Omental fat pad (tissue), 3 donors: ENCODE measurements at regions not wholly inside any gene's neighbourhood (a gene's known extent, or its start where the extent isn't known, plus 50 kb on each side); places are given as distances from the start of the nearest gene placed in this dataset.

Experiments
- ATAC-seq: fragments of 150-250 bp; one replicate; pipeline ENCODE4 v1.9.1; 2016; ENCODE audit warnings: mild to moderate bottlenecking, moderate library complexity; ENCODE audit not compliant: low FRiP score
- DNase-seq: peaks from one replicate; pipeline ENCODE4 v3.0.0-alpha.2; 2019; ENCODE audit warnings: low spot score
- TF ChIP-seq, protein P1 (sequence below), 3 donors: fragments of 450-650 bp; IDR thresholded peaks; one replicate each; pipeline ENCODE4 v1.5.1; 2016 to 2017; ENCODE audit warnings: antibody characterized with exemption in 3 of 3, mild to moderate bottlenecking in 3 of 3, moderate library complexity in 2 of 3

DNA sequence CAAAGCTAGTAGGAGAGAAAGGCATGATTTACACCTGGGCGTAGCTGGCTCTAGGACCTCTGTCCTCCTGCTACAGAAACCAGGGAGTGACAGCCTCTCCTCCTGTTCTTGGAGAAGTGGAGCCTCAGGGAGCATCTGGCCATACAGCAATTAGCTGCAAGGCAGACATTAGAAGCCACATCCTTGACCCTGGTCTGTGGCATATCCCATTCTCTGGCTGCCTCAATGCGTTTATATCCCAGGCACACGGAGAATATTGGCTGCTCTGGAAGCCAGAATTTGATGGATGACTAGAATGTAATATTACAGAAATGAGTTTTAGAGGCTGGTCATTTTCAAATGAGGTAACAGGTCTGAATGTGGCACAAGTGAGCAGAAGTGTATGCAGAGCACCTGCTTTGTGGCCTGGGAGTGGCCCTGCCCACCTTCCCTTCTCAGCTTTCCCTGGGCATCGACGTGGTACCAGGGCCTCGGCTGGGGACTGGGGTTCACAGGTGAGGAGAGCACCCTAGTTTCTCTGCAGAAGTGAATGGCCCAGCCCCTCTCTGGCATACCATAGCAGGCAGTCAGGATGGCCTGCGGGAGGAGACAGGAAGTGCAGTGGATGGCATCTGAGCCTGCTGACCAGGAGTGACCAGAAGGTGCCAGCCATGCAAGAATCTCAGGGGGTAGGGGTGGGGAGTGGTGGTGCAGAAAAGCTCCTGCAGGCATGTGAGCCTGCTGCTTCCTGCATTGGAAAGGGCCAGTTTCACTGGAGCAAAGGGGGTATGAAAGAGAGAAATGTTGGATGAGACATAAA, 367.2 kb upstream of the ZNF32 start:
- ATAC-seq, result no peak
- TF ChIP-seq, protein P1, sequence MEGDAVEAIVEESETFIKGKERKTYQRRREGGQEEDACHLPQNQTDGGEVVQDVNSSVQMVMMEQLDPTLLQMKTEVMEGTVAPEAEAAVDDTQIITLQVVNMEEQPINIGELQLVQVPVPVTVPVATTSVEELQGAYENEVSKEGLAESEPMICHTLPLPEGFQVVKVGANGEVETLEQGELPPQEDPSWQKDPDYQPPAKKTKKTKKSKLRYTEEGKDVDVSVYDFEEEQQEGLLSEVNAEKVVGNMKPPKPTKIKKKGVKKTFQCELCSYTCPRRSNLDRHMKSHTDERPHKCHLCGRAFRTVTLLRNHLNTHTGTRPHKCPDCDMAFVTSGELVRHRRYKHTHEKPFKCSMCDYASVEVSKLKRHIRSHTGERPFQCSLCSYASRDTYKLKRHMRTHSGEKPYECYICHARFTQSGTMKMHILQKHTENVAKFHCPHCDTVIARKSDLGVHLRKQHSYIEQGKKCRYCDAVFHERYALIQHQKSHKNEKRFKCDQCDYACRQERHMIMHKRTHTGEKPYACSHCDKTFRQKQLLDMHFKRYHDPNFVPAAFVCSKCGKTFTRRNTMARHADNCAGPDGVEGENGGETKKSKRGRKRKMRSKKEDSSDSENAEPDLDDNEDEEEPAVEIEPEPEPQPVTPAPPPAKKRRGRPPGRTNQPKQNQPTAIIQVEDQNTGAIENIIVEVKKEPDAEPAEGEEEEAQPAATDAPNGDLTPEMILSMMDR (IDR thresholded peaks at IDR 0.05), result no peak
- DNase-seq, result no peak

DNA sequence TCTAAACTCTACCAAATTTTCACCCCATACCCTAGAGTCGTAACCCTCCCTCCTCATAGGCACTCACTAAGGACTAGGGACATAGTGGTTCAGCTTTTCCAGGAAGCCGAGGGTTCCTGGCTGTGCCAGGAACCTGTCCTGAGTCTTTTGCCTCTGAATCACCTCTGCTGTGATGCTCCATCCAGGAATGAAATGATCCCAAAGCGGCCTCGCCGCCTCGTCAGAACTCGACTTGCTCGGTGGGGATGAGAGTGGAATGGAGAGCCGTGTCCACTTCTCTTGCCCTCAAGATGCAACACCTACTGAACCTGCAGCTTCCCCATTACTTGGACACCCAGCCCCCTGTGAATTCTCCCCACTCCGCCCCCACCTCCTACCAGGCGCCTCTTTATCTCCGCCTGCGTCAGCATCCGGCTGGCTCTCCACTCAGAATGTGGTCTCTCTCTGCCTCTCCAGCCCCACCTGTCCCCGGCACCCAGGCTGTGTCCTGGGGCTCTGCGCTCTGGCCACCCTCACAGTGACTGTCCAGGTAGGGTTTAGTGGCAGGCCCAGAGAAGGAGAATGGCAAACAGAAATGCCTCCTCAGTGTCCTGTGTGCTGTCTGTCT, 366.1 kb upstream of the ZNF32 start:
- TF ChIP-seq, protein P1 (IDR thresholded peaks at IDR 0.05), result no peak
- DNase-seq, result no peak
- no peak for ATAC-seq

- TF ChIP-seq, protein P1 (IDR thresholded peaks at IDR 0.05), result no peak
- no peak for DNase-seq
- ATAC-seq, result no peak
Observed at GRCh38 chr10:44013981-44014380, 365.3 kb upstream of the ZNF32 start.

DNA sequence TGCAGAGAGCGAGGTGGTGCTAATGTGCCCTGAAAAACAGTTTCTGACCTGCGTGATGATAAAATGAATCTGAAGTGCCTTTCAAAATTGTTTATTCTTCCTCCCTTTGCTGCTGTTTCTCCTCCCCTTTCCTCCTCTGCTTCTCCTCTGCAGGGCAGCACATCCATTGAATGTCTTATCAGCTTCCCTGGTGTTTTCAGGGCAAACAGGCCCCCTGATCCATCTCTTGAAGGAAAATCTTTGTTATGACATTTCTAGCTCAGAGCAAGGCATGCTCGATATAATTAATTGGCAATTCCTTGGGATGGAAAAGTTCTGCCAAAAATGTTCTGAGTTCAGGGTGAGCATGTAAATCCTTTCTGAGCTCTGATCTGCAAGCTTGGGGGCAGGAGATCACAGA, 364.2 kb upstream of the ZNF32 start:
- TF ChIP-seq, protein P1 (IDR thresholded peaks at IDR 0.05), result no peak
- ATAC-seq, result no peak
- no peak for DNase-seq

- ATAC-seq (no peak), DNase-seq (no peak)
- TF ChIP-seq, protein P1 (IDR thresholded peaks at IDR 0.05), result no peak
Observed at GRCh38 chr10:44011603-44011981, 362.9 kb upstream of the ZNF32 start.

GRCh38 chr10:44010873-44011602, 362.4 kb upstream of the ZNF32 start:
- TF ChIP-seq, protein P1 (IDR thresholded peaks at IDR 0.05), result no peak
- DNase-seq (no peak), ATAC-seq (no peak)
